Neural progenitor cell (in vitro differentiated cells): ENCODE measurements at regions not wholly inside any gene's neighbourhood (a gene's known extent, or its start where the extent isn't known, plus 50 kb on each side); places are given as distances from the start of the nearest gene placed in this dataset.

Experiments used
- CTCF ChIP-seq: fragments of 200-600 bp; sonication (generic); IDR thresholded peaks from 2 replicates; pipeline ENCODE4 v1.5.1; 2017; ENCODE audit warnings: antibody characterized with exemption, mild to moderate bottlenecking
- EZH2 ChIP-seq: fragments of 200-600 bp; sonication (generic); IDR thresholded peaks from 2 replicates; pipeline ENCODE4 v1.6.1; 2017; ENCODE audit warnings: antibody characterized with exemption, mild to moderate bottlenecking, moderate library complexity
- EZH2phosphoT487 ChIP-seq: fragments of 200-600 bp; sonication (generic); IDR thresholded peaks from 2 replicates; pipeline ENCODE4 v1.6.1; 2017; ENCODE audit warnings: antibody characterized with exemption

GRCh38 chr4:125008676-125009075, 296.1 kb upstream of the ANKRD50 start:
- TF ChIP-seq EZH2, result no peak
- TF ChIP-seq CTCF, result no peak
- no peak for TF ChIP-seq EZH2phosphoT487
